Parathyroid adenoma (tissue), 2 donors: ENCODE measurements at regions not wholly inside any gene's neighbourhood (a gene's known extent, or its start where the extent isn't known, plus 50 kb on each side); places are given as distances from the start of the nearest gene placed in this dataset.

Source experiments
- H2AFZ ChIP-seq: fragments of 300-600 bp; sonication (generic); one replicate; pipeline ENCODE4 v1.7.0; 2017; ENCODE audit warnings: antibody characterized with exemption, mild to moderate bottlenecking
- H3K27ac ChIP-seq: fragments of 300-600 bp; sonication (generic); one replicate; pipeline ENCODE4 v1.7.0; 2017
- H3K27me3 ChIP-seq: fragments of 300-600 bp; sonication (generic); one replicate; pipeline ENCODE4 v1.7.0; 2017; ENCODE audit warnings: low read length; ENCODE audit not compliant: control insufficient read depth, insufficient read depth
- H3K36me3 ChIP-seq: fragments of 300-600 bp; sonication (generic); one replicate; pipeline ENCODE4 v1.7.0; 2017; ENCODE audit warnings: low read length; ENCODE audit not compliant: control insufficient read depth, insufficient read depth
- H3K4me1 ChIP-seq: fragments of 300-600 bp; sonication (generic); one replicate; pipeline ENCODE4 v1.7.0; 2017; ENCODE audit warnings: control low read depth
- H3K4me2 ChIP-seq: fragments of 300-600 bp; sonication (generic); one replicate; pipeline ENCODE4 v1.7.0; 2017; ENCODE audit warnings: low read length
- H3K4me3 ChIP-seq: fragments of 300-600 bp; sonication (generic); one replicate; pipeline ENCODE4 v1.7.0; 2017; ENCODE audit warnings: low read depth, low read length
- H3K79me2 ChIP-seq: fragments of 300-600 bp; sonication (generic); one replicate; pipeline ENCODE4 v1.7.0; 2017; ENCODE audit warnings: control low read depth
- H3K9ac ChIP-seq: fragments of 300-600 bp; sonication (generic); one replicate; pipeline ENCODE4 v1.7.0; 2017; ENCODE audit warnings: mild to moderate bottlenecking
- H3K9me3 ChIP-seq: fragments of 300-600 bp; sonication (generic); one replicate; pipeline ENCODE4 v1.7.0; 2017; ENCODE audit warnings: low read length; ENCODE audit not compliant: control insufficient read depth
- TF ChIP-seq, protein P1 (sequence below): fragments of 300-600 bp; sonication (generic); IDR thresholded peaks from one replicate; pipeline ENCODE4 v1.7.0; 2017; ENCODE audit warnings: antibody characterized with exemption, mild to moderate bottlenecking
- donor health status: primary hyperparathyroidism.

DNA sequence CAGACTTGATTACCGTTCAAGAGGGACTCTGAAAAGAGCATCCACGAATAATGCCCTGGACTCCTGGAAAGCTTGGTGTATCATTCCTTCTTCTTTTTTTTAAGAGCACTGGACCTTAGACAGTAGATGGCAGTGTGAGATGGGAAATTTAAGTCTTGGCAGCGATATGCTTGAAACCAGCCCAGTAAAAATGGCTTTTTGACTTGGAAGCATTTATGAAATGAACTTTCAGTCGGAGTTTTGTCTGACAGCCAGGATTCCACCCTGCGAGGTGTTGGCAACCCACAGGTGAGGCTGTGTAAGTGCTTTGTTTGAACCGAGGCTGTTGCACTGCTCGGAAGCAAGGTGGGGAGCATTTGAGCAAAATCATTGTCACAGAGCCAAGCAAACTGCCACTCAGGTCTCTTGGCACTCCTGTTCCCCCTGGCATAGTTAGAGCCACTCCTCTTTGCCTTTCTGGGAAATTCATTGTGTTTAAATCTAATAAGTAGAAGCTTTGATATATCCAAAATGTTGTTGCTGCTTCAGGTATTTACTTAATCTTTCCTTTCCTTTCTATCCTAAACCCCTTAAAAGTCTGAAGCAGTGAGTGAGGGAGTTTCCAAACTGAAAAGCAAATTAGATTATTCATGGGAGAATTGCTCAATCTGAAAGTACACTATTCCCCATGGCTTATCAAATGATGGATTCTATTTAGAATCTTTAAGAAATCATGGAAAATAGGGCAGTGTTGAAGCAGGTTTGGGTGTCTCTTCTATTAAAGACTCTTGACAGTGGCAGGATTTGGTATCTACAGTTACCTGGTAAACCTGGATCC, 272.8 kb upstream of the SLC35B3 start:
- TF ChIP-seq, protein P1, sequence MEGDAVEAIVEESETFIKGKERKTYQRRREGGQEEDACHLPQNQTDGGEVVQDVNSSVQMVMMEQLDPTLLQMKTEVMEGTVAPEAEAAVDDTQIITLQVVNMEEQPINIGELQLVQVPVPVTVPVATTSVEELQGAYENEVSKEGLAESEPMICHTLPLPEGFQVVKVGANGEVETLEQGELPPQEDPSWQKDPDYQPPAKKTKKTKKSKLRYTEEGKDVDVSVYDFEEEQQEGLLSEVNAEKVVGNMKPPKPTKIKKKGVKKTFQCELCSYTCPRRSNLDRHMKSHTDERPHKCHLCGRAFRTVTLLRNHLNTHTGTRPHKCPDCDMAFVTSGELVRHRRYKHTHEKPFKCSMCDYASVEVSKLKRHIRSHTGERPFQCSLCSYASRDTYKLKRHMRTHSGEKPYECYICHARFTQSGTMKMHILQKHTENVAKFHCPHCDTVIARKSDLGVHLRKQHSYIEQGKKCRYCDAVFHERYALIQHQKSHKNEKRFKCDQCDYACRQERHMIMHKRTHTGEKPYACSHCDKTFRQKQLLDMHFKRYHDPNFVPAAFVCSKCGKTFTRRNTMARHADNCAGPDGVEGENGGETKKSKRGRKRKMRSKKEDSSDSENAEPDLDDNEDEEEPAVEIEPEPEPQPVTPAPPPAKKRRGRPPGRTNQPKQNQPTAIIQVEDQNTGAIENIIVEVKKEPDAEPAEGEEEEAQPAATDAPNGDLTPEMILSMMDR: peak; percentile 25
- H3K27me3 ChIP-seq: no peaks in the 10 kb centered on the region
- no peak overlapping the region for H3K4me3 ChIP-seq
- no peaks in the 10 kb centered on the region for H3K36me3 ChIP-seq
- H3K9ac ChIP-seq: no peak overlapping the region
- no peak overlapping the region for H2AFZ ChIP-seq
- no peak overlapping the region for H3K27ac ChIP-seq
- peak overlapping the region; percentile 32 for H3K4me2 ChIP-seq
- no peaks in the 10 kb centered on the region for H3K9me3 ChIP-seq
- H3K4me1 ChIP-seq: no peaks in the 10 kb centered on the region
- H3K79me2 ChIP-seq: no peaks in the 10 kb centered on the region

DNA sequence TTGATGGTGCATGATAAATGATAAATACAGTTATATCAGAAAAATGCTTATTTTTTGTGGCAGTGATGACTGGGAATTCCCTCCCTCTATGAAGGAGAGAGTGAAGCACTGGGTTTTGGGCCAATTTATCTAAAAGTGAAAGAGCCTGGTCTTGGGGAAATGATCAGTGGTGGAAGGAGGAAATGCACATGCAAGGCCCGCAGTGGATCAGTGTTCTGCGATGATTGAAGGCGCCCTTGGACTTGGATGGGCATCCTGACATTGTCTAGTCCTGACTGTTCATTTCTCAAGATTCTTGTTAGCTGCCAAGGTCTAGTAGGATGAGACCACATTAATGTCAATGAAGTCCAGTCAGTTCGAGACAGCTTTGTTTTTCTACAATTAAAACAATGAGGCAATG, 272.0 kb upstream of the SLC35B3 start:
- TF ChIP-seq, protein P1: no peak
- no peak overlapping the region for H3K9ac ChIP-seq
- no peak overlapping the region for H3K4me3 ChIP-seq
- no peaks in the 10 kb centered on the region for H3K27me3 ChIP-seq
- no peaks in the 10 kb centered on the region for H3K9me3 ChIP-seq
- H2AFZ ChIP-seq: no peak overlapping the region
- no peak overlapping the region for H3K4me2 ChIP-seq
- H3K4me1 ChIP-seq: no peaks in the 10 kb centered on the region
- no peaks in the 10 kb centered on the region for H3K79me2 ChIP-seq
- H3K27ac ChIP-seq: no peak overlapping the region
- no peaks in the 10 kb centered on the region for H3K36me3 ChIP-seq

DNA sequence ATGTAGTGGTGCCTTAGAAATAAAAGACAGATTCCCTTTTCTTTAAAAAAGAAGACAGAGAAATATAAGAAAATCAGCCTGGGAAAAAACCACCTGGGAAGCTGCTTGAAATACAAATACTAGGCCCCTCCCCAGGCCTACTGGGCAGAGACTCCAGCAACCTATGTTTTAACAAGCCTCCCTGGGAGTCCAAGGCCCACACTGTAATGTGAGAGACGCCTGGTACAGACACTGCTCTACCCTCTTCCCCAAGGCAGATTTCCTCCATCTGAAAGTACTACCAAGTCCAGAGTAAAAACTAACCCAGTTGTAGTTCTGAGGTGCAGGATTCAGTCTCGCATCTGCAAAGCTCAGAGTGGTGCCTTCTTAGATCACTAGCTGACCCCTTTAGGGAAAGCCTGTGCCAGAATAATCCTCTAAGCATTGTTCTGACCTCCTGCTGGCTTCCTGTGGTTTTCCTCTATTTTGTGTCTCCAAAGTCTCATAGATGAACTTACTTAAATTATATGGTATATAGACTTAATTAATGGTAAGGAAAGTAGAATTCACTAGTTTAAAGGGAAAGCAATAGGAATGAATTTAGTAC, 270.2 kb upstream of the SLC35B3 start:
- Histone ChIP-seq H3K27ac (no peak overlapping the region), H3K36me3 (no peaks in the 10 kb centered on the region), H3K9me3 (no peaks in the 10 kb centered on the region), H3K4me1 (no peaks in the 10 kb centered on the region), H3K79me2 (no peaks in the 10 kb centered on the region), H2AFZ (no peak overlapping the region), H3K4me3 (no peak overlapping the region), H3K9ac (no peak overlapping the region), H3K27me3 (no peaks in the 10 kb centered on the region), H3K4me2 (no peak overlapping the region)
- TF ChIP-seq, protein P1: no peak

DNA sequence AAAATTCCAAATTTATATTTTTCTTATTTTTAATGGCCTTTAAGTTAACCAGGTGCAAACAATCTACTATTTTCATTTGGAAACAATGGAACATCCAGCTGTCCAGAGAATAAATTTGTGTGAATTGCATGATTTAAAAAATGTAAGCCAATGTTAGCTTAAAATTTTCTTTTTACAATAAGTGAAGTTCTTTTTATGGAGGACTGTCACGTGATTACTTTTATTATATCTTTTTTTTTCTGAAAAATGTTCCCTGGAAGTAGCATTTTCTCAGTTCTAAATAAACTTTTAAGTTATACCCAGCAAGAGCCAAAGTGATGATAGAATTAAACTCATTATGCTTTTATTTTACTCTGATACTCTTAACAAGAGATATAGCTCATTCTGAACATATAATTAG, 267.7 kb upstream of the SLC35B3 start:
- Histone ChIP-seq H3K27me3 (no peaks in the 10 kb centered on the region), H3K9ac (no peak overlapping the region), H3K27ac (no peak overlapping the region), H3K4me3 (no peak overlapping the region), H2AFZ (no peak overlapping the region), H3K4me2 (no peak overlapping the region), H3K36me3 (no peaks in the 10 kb centered on the region), H3K9me3 (no peaks in the 10 kb centered on the region), H3K4me1 (no peaks in the 10 kb centered on the region), H3K79me2 (no peaks in the 10 kb centered on the region)
- TF ChIP-seq, protein P1: no peak
